GM21528 (cell line): ENCODE measurements at regions not wholly inside any gene's neighbourhood (a gene's known extent, or its start where the extent isn't known, plus 50 kb on each side); places are given as distances from the start of the nearest gene placed in this dataset.
"Not testable (repeated sequence)": the region's sequence is repeated elsewhere in the genome, so short reads cannot be mapped to it uniquely, and the experiment has no call there.

Experiments
- ATAC-seq: cut with Tn5 transposase; IDR thresholded peaks from one replicate; pipeline ENCODE4 v1.9.1; 2021; ENCODE audit warnings: mild to moderate bottlenecking, moderate library complexity; ENCODE audit not compliant: unreplicated experiment, low FRiP score

DNA sequence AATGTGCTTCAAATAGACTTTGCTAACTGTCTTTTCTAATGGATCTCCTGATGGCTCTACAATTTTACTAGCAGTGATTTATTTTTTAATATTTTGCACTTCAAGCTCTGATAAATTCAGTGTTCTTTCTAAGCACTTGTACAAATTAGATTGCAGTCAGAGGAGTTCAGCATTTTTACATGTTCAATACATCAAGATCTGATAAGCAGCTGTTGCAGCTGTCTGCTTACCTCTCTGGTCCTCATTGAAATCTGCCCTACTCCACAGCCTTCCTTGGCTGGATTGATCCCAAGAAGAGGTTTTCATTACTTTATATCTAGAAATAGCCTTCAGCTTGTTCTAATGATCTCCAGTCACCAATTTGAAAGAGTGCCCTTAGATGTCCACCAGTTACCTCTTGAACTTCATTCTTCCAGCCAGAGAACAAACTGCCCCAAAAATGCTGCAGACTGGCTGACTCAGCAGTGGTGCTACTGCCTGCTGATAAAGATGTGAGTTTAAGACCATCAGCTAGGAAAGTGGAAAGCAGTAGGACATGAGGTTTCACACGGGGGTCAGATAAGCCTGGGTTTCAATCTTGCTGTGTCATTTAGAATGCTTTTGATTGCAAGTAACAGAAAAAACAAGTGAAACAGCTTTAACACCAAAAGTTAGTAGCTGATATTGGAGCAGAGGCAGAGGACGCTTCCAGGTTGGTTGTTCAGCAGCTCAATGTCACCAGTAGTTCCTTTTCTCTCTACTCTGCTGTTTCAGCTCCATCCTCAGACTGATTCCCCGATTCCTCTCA lies 350.9 kb upstream of the NPVF start:
- ATAC-seq = no peak

DNA sequence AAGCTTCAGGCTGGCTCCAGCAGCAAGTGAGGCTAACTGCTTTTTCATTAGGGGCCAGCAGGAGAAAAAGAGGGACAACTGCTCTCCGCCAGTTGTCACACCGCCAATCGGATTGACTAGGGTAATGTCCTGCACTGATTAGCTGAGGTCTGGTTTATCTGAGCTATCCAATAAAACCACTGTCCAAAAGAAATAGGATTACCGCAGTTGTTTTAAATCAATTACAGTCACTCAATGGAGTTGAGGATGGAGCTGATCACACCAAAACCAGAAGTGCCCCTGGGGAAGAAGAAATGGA lies 351.4 kb upstream of the NPVF start:
- no peak for ATAC-seq

DNA sequence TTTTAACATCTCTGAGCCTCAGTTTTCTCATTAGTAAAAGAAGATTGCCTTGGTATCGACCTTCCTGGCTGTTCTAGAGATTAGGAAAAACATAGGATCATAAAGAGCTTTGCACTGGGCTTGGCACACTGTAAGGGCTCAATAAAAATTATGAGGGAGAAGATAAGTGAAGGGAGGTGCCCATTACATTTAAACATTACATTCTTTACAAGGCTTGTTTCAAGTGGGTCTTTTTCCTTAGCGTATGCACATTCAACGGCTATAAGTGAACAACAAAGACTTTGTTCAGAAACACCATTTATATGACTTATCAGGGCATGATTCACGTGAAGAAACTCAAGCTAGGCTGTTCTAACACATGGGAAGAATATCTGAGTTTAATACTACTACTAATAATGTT lies 351.9 kb upstream of the NPVF start:
- ATAC-seq = no peak

DNA sequence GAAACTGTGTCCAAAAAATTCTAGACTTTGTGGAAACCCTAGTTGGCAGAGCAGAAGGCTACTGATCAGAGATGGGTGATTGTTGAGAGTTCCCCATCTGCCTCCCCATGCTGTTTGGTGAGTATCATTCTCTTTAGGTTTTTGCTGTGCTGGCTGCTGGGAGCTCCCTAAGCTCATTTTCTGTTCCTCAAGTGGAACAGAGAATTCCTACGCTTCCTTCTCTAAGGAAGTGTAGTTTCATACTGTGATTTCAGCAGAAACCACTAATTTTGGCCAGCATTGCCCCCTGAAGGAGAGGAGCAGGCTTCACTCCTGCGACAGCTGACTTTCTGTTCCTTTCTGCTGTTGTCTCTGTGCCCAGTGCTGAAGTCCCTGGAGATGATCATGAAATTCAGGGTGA lies 355.3 kb upstream of the NPVF start:
- ATAC-seq = no peak

DNA sequence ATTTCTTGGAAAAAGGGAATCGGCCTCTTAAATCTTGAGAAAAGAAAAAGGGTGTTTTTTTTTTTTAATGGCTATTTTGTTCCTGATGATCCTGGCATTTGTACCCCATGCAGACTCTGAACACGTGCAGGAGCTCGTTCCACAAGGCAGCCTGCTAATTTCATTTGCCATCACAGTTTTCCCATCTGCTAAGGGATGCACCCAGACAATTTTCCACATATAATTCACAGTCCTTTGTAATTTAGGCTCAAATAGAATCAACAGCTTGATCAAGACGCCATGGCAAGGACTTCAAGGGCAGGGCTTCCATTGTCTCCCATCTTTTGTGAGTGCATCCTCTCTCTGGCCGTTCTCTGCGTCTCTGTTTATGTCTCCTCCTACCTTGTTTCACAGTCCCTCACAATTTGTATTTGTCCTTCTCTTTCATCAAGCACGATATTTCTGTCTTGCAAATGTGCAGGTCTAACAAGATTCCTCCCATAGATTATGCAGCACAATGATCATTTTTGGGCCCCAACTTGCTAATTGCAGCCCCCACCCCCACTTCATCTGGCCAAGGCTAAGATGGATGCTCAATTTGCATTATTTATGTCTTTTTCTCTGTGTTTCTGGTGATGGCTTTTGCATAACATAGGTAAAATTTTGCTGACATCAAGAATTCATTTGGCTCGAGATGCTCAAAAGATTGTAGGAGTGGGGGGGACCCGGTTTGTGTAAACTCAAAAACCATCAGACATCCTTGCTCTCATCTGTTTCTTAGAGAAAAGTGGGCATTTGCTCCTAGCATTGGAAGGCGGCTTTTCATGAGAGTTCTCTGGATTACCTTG lies 356.0 kb upstream of the NPVF start:
- no peak for ATAC-seq

DNA sequence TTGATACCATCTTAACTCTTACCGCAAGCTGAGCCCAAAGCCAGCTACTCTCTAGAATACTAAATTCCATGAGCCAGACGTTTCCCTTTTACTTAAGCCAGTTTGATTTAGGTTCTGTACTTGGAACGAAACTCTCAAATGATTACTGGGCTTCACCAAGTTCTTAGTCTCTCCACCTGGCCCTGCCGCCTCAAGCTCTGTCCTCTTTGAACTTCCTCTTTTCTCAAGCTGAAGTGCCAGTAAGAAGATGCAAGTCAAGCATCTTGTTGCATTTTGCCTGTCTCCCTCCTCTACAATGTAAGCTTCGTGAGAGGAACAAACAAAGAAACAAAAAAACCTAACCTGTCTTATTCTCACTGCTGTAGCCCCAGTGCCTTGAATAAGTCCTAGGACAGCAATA lies 358.2 kb upstream of the NPVF start:
- ATAC-seq = no peak

DNA sequence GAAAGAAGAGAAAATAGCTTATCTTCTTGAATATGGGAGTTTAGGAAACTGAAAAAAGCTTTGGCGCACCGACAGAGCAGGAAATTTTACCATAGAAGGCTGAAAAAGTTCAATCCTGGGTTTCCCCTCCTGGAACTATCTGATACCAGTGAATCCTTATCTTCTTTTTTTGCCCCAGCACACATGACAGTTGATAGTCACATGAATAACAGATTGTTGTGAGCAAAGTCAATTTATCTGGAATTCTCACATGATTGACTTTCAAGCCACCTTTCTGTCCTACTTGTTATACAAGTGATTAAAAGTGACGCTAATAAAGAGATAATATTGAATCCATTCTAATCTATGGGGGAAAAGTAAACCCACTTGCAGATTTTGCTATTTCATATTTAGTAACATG lies 365.8 kb upstream of the NPVF start:
- ATAC-seq = no peak

DNA sequence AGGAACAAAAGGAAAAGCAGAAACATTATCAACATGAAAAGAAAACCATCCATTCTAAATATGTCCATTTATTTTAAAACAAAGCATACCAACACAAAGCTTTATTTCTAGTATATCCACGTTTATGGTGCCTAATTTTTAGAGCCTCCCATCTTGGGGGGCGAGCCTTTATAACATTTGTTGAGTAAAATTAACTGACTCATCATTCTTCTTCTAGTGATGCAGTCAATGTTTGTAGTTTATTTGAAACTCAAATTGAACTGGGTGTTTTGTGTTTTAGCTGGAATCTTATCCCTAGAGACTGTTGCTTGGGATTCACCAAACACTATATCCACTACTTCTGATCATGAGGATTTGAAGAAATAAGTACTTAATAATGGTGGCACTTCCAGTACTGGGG lies 366.4 kb upstream of the NPVF start:
- no peak for ATAC-seq

DNA sequence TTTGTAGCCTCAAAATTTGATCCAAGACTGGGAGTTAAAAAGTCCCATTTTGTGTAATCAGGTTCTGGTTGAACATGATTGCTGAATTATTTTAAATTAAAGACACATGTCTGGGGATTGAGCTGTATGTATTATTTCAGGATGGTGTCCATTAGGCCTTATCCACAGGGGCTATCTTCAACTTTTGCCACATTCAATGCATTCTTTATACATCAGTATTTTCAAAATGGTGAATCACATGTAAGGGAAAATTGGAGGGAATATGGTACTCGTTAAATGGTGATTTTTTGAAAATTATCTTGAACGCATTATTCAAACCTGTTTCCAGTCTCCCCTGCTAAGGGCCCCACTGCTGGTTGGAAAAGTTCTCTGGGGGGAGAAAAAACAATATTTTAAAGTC lies 367.7 kb upstream of the NPVF start:
- no peak for ATAC-seq

DNA sequence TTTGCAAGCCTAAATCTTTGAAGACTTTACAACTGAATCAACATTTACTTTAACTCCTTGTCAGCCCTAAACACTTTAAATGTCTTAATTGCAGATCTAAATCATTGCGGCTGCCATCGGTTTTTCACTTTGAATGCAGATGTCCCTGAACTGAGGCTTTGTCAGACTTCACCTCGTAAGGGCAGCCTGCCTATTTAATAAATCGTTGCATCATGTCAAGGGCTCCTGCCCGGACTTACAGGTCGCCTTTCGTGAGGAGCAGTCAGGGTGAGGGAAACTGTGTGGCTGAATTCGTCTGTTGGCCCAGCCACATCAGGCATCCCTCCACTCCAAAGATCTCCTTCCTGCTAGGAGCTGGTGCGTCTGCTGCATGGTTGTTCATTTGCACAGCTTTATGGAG lies 368.2 kb upstream of the NPVF start:
- no peak for ATAC-seq

DNA sequence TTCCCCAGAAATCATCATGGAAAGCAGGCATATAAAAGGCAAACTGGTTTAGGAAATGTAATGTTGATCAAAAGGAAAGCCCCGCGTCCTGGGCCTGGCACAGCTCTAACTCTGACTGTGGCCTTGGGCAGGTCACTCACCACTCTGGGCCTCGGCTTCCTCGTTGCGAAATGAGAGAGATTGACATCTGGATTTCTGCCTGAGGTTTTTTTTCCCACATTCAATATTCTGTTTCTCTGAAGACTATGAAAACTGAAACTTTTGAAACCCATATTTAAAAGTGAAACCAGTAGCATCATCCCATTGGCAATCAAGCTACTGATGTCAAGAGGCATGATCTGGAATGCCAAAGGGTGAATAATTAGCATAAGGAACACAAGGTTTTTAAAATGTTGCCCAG lies 369.7 kb upstream of the NPVF start:
- ATAC-seq = no peak

DNA sequence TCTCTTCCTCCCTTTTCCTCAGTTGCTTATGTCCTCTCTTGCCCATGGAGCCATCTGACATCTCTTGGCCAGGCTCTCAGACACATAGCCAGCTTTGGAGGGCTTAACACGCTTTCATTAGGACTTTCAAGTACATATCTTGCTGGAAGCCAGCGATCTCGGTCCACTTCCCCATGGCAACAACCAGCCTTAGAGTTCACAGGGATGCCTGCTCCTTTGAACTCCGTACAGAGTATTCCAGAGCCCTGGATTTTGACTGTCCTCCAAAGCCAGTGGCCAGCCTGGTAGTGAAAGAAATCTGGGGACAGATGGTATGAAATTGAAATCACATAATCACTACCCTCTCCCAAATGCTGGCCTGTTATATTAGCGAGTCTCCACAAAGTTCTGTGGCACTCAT lies 370.5 kb upstream of the NPVF start:
- no peak for ATAC-seq

DNA sequence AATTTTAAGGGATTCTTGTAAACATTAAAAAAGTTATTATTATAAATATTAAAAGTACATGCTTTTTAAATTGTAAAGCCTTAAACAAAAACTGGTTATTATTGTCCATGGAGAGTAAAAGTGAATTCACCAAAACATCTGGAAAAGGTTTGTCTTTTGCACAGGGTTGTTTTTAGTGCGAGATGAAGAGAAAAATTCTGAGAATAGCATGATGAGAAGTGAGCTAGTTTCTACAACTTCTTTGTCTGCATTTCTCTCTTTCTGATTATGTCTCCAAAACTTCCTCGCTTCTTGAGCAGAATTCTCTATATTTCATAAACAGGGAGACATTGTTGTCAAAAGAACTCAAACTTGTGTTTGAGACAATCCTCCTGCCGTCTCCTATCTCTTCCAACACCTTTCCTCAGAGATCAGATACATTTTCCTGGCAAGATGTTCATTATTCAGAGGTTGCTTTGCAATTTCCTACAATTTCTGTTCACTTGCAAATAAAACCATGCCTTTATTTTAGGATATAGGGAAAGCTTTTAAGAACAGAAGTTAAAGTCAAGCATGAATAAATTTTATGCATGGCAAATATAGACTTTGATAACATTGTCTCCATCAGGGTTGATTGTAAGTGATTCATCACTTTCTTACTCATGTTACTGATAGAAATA lies 372.1 kb upstream of the NPVF start:
- no peak for ATAC-seq

DNA sequence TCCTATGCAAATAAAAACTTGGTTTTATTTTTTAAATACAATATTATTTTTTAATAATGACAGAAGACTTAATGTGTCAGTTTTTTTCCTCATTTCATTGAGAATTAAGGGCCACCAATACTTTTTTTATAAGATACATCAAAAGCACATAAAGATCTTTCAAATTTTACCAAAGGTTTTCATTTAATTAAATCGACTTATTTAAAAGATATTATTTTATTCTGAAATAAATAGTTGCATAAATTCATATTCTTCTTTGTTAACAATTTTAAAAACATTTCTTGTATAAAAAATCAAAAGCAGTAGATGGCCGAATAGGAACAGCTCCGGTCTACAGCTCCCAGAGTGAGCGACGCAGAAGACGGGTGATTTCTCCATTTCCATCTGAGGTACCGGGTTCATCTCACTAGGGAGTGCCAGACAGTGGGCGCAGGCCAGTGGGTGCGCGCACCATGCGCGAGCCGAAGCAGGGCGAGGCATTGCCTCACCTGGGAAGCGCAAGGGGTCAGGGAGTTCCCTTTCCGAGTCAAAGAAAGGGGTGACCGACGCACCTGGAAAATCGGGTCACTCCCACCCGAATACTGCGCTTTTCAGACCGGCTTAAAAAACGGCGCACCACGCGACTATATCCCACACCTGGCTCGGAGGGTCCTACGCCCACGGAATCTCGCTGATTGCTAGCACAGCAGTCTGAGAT lies 374.6 kb upstream of the NPVF start:
- not testable (repeated sequence) for ATAC-seq

DNA sequence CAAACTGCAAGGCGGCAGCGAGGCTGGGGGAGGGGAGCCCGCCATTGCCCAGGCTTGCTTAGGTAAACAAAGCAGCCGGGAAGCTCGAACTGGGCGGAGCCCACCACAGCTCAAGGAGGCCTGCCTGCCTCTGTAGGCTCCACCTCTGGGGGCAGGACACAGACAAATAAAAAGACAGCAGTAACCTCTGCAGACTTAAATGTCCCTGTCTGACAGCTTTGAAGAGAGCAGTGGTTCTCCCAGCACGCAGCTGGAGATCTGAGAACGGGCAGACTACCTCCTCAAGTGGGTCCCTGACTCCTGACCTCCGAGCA lies 375.1 kb upstream of the NPVF start:
- ATAC-seq = not testable (repeated sequence)

DNA sequence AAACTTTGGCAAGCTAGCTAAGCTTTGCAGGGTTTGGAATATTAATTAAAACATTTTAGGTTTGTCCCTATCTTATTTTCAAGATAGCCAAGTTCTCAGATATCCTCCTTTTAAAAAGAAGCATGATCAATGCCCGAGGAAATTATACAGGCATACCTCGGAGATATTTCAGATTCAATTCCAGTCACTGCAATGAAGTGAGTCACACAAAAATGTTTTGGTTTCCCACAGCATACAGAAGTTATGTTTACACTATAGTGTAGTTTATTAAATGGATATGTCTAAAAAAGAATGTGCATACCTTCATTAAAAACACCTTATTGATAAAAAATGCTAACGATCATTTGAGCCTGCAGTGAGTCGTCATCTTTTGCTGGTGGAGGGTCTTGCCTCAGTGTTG lies 382.9 kb upstream of the NPVF start:
- no peak for ATAC-seq

DNA sequence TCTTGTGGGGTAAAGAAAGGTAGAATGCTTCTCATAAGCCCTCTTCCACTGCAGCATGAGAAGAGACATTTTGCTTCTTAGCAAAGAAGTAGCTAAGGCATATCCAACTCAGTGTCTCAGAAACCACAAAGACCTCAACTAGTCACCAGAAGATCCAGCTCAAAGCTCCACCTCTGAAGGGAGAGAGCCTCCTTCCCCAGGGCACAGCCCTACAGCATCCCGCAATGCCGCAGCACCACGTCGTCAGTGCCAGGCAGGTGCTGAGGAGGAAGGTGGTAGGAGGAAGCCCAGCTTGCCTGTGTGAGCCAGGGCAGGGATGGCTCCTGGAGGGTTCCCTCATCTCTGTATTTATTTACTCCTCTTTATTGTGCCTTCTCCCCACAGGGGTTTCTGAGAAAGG lies 385.6 kb upstream of the NPVF start:
- ATAC-seq = no peak

DNA sequence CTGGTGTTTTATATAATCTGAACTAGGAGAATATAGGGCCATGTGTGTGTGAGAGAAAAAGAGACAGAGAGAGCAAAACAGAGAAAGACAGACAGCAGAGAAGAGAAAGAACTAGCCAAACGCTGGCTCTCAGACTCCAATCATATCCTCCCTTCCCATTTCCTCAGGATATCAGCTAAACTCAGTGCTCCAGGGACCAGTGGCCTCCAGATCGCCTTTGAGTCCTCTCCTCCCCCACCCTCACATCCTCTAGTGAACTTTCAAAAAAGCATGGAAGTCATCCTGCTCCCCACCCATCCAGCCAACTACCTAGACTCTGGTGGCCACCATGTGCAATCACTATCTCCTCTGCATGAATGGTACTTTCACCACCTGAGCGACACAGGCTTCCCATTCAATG lies 386.1 kb upstream of the NPVF start:
- no peak for ATAC-seq

DNA sequence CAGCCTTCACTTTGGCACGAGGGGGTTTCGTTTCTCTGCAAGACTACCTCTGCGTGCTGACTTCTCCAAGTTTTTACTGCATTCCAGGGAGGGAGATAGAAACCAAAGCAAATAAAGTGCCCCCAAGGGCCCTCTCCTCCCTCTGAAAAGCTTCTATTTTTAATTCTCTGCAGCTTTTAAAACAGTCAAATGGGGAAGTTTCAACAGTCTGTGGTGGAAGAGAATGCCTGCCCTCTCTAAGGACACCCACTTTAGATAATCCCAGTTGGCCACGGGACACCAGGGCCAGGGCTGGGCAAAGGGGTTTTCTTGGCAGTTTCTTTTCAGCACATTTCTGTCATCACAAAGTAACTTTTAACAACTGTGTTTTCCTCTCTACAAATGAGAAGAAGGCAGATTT lies 386.7 kb upstream of the NPVF start:
- ATAC-seq = no peak

DNA sequence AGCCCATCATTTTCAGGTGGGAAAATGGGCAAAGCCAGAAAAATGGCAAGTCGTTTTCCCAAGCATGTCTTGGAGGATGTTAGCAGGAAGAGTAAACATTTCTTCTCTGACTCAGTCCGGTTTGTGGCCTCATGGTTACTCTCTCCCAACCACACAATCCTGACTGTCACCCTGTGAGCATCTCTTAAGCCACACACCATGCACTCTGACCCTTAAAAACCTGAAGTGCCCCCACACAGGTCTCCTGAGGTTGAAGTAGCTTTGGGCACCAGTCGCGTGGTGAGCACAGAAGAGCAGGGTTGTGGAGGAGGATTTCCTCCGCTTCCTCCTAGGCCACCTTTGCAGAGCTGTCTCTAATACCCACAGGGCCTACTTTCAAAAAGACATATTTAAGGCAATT lies 387.3 kb upstream of the NPVF start:
- no peak for ATAC-seq

DNA sequence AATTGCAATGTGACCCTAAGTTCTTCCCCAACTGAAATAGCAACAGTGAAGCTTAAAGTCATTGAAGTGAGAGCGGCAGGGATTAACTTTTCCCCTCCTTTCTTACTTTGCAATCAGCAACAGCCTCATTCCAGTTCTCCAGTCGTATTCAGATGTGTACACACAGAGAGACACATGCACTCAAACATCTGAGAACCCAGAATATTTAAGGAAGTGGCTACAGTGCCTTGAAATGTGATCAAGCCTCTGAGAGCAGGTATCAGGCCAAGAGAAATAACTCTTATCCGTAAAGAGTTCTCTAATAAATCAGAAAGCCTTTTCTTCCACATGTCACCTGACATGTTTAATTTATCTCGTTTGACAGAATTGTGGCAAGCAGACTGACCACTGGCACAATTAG lies 388.9 kb upstream of the NPVF start:
- no peak for ATAC-seq
